ENCODE measurements at regions not wholly inside any gene's neighbourhood (a gene's known extent, or its start where the extent isn't known, plus 50 kb on each side); places are given as distances from the start of the nearest gene placed in this dataset.

DNA sequence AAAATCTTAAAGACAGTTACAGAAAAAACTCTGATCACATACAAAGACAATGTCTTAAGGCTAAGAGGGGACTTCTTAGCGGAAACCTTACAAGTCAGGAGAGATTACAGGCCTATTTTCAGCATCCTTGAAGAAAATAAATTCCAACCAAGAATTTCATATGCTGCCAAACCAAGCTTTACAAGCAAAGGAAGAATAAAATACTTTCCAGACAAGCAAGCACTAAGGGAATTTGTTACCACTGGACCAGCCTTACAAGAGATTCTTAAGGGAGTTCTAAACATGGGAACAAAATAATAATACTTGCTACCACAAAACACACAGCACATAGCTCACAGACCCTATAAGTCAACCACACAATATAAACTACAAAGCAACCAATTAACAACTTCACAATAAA, 255.8 kb upstream of the ZFP42 start:
- TF ChIP-seq, protein P1, sequence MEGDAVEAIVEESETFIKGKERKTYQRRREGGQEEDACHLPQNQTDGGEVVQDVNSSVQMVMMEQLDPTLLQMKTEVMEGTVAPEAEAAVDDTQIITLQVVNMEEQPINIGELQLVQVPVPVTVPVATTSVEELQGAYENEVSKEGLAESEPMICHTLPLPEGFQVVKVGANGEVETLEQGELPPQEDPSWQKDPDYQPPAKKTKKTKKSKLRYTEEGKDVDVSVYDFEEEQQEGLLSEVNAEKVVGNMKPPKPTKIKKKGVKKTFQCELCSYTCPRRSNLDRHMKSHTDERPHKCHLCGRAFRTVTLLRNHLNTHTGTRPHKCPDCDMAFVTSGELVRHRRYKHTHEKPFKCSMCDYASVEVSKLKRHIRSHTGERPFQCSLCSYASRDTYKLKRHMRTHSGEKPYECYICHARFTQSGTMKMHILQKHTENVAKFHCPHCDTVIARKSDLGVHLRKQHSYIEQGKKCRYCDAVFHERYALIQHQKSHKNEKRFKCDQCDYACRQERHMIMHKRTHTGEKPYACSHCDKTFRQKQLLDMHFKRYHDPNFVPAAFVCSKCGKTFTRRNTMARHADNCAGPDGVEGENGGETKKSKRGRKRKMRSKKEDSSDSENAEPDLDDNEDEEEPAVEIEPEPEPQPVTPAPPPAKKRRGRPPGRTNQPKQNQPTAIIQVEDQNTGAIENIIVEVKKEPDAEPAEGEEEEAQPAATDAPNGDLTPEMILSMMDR (IDR thresholded peaks at IDR 0.05; ENCODE audit: insufficient read depth, low read length, poor library complexity, severe bottlenecking): no peak
- TF ChIP-seq EZH2phosphoT487 (conservative IDR thresholded peaks at IDR 0.05; ENCODE audit: low read length): no peak

Data from SU-DHL-6 (cell line).